Prostate gland (tissue), 2 donors: ENCODE measurements at regions not wholly inside any gene's neighbourhood (a gene's known extent, or its start where the extent isn't known, plus 50 kb on each side); places are given as distances from the start of the nearest gene placed in this dataset.

Source experiments
- DNase-seq: peaks from one replicate; pipeline ENCODE4 v3.0.0-alpha.2; 2019; ENCODE audit warnings: low spot score
- H3K27ac ChIP-seq, 2 donors: fragments of 200-600 bp; sonication (generic); 2 replicates each; pipeline ENCODE4 v1.5.1; 2017 to 2019
- H3K27me3 ChIP-seq: fragments of 200-600 bp; sonication (generic); replicated peaks from 2 replicates; pipeline ENCODE4 v1.5.1; 2019; ENCODE audit not compliant: insufficient read depth
- H3K36me3 ChIP-seq, 2 donors: fragments of 200-600 bp; sonication (generic); 1 replicate in 1 of 2; 2 replicates in 1 of 2; pipeline versions ENCODE4 v1.5.1 to v1.8.1; 2017 to 2019
- H3K4me1 ChIP-seq: fragments of 200-600 bp; sonication (generic); replicated peaks from 2 replicates; pipeline ENCODE4 v1.5.1; 2019
- H3K4me3 ChIP-seq, 2 donors: fragments of 200-600 bp; sonication (generic); 2 replicates each; pipeline ENCODE4 v1.5.1; 2017 to 2019
- H3K9me3 ChIP-seq: fragments of 200-600 bp; sonication (generic); 2 replicates; pipeline ENCODE4 v1.5.1; 2017
- CTCF ChIP-seq, 4 experiments: fragments of 200-600 bp in 2 of 4; fragments of 450-650 bp in 2 of 4; sonication (generic) in 2 of 4; IDR thresholded peaks; 1 replicate in 3 of 4; 2 replicates in 1 of 4; pipeline ENCODE4 v1.5.1; 2016 to 2019; ENCODE audit warnings: antibody characterized with exemption in 4 of 4, mild to moderate bottlenecking in 2 of 4, moderate library complexity in 2 of 4
- POLR2A ChIP-seq: fragments of 450-650 bp; IDR thresholded peaks from one replicate; pipeline ENCODE4 v1.6.1; 2016; ENCODE audit warnings: antibody characterized with exemption, mild to moderate bottlenecking
- POLR2AphosphoS5 ChIP-seq: sonication (generic); formaldehyde crosslinking; IDR thresholded peaks from one replicate; pipeline ENCODE4 v1.6.1; 2017; ENCODE audit warnings: antibody characterized with exemption
- WGBS: methylation state at CpG from one replicate; pipeline ENCODE4 v1.1.5; 2018; 5-methylcytosine and 5-hydroxymethylcytosine counted together
- intact Hi-C: fragments of 100-400 bp; cut with DNase I; formaldehyde crosslinking; loops from one replicate; pipeline ENCODE4 v1.14.2; 2022

- H3K27ac ChIP-seq = no peak overlapping the region
- H3K4me3 ChIP-seq = no peak overlapping the region
- H3K4me1 ChIP-seq = no peaks in the 10 kb centered on the region
- intact Hi-C loops = no loop called here
- H3K27me3 ChIP-seq = no peaks in the 10 kb centered on the region
- 94% methylated on average over 23 of the region's 23 CpGs for WGBS
- no peaks in the 10 kb centered on the region for H3K36me3 ChIP-seq
- no peaks in the 10 kb centered on the region for H3K9me3 ChIP-seq
- no peak for TF ChIP-seq CTCF (IDR thresholded peaks at IDR 0.05)
- TF ChIP-seq POLR2AphosphoS5 = no peak
- no peak for TF ChIP-seq POLR2A
- no peak for DNase-seq
Observed at GRCh38 chr21:43292041-43292865, 123.4 kb downstream of the CRYAA start.

GRCh38 chr21:43291347-43291950 is 122.6 kb downstream of the CRYAA start:
- Histone ChIP-seq H3K4me1 (no peaks in the 10 kb centered on the region), H3K4me3 (no peak overlapping the region), H3K27me3 (no peaks in the 10 kb centered on the region), H3K36me3 (no peaks in the 10 kb centered on the region), H3K9me3 (no peaks in the 10 kb centered on the region), H3K27ac (no peak overlapping the region)
- no peak for DNase-seq
- intact Hi-C loops = no loop called here
- TF ChIP-seq POLR2AphosphoS5 (no peak), CTCF (IDR thresholded peaks at IDR 0.05) (no peak), POLR2A (no peak)
- WGBS = 81% methylated on average over 14 of the region's 14 CpGs

GRCh38 chr21:43290421-43291346 is 121.9 kb downstream of the CRYAA start:
- intact Hi-C loops = no loop called here
- H3K27ac ChIP-seq = no peak overlapping the region
- no peaks in the 10 kb centered on the region for H3K36me3 ChIP-seq
- no peak overlapping the region for H3K4me3 ChIP-seq
- no peaks in the 10 kb centered on the region for H3K9me3 ChIP-seq
- 72% methylated on average over 35 of the region's 36 CpGs for WGBS
- TF ChIP-seq POLR2A (no peak), CTCF (IDR thresholded peaks at IDR 0.05) (no peak), POLR2AphosphoS5 (no peak)
- no peaks in the 10 kb centered on the region for H3K27me3 ChIP-seq
- no peaks in the 10 kb centered on the region for H3K4me1 ChIP-seq
- DNase-seq = no peak

GRCh38 chr21:43289966-43290365 is 121.2 kb downstream of the CRYAA start:
- no peak for DNase-seq
- no peaks in the 10 kb centered on the region for H3K9me3 ChIP-seq
- WGBS = 80% methylated on average over 6 of the region's 6 CpGs
- no peak overlapping the region for H3K4me3 ChIP-seq
- no peaks in the 10 kb centered on the region for H3K36me3 ChIP-seq
- TF ChIP-seq CTCF (IDR thresholded peaks at IDR 0.05) = no peak
- no peak for TF ChIP-seq POLR2AphosphoS5
- no peak for TF ChIP-seq POLR2A
- no peak overlapping the region for H3K27ac ChIP-seq
- no peaks in the 10 kb centered on the region for H3K4me1 ChIP-seq
- intact Hi-C loops = no loop called here
- no peaks in the 10 kb centered on the region for H3K27me3 ChIP-seq
